HG03025 (cell line): ENCODE measurements at regions not wholly inside any gene's neighbourhood (a gene's known extent, or its start where the extent isn't known, plus 50 kb on each side); places are given as distances from the start of the nearest gene placed in this dataset.

ENCODE experiments used
- ATAC-seq: cut with Tn5 transposase; IDR thresholded peaks from one replicate; pipeline ENCODE4 v1.9.1; 2021; ENCODE audit warnings: mild to moderate bottlenecking, moderate library complexity; ENCODE audit not compliant: unreplicated experiment, low FRiP score

DNA sequence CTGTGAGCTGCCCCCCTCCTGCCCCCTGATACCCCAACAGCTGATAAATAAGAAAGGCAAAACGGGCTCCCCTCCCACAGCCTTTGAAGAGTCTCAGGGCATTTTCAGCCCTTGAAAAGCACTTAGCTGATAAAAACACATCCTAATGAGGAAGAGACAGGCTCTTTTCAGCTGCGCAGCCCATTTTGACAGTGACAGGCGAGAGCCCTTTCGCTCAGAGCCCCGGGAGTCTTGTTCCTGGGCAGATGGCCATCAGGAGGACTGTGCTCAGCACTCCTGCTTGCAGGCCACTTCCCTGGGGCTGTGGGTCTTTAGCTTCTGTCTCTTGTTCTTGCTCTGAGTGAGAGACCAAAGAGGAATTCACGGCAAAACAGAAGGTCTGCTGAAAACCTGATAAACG lies 757.2 kb downstream of the BRD1 start:
- ATAC-seq = no peak

DNA sequence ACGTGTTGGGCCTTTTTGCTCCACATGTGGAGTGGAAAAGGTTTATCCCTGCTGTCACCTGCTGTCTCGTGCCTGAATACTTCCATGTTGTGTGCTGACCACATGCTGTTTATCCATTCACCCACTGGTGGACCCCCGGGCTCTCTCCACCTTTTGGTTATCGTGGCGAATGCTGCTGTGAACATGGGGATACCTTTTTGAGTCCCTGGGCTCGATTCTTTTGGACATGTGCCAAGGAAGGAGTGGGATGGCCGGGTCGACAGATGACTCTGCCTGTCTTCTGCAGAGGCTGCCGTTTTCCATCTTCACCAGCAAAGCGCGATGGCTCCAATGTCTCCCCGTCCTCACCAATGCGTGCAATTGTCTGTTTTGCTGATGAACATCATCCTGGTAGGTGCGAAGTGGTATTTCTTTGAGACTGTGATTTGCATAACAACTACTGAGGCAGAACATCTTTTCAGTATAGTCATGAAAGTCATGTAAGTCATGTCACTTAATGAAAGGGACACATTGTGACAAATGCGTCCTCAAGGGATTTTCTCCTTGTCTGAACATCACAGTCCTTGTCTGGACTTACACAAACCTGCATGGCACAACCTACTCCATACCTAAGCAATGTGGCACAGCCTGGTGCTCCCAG lies 758.7 kb downstream of the BRD1 start:
- ATAC-seq = no peak

DNA sequence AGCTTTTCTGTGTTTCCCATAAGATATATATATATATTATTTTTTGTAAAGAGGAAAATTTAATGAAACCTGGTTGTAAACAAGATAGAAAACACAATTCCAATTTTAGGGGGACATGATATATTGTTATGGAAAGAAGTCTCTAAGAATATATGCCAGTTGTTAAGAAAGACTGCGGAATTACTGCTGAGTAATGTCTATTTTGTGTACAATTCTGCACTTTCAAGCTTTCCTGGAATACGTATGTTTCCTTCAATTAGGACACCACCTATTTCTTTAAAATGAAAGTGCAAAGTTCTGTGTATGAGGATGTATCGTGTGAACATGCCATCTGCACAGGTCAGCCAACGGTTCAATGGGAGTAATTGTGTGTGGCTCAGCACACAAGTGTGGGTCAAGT lies 760.2 kb downstream of the BRD1 start:
- no peak for ATAC-seq

DNA sequence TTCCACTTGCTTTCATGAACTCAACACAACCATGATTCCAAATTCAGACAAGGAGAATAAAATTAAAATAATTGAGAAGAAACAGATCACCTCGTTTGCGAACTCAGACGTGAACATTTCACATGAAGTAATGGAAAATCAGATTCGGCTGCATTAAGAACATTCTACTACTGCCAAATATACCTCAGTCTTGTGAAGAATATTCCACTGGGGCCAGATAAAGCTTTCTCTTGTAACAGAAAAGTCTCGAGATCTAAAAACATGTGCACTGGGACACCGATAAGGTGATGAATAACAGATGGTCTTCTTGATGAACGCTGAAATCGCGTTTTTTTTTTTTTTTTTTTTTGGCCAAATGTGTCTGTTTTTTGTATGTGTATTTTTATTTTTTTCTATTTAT lies 761.1 kb downstream of the BRD1 start:
- ATAC-seq = no peak

DNA sequence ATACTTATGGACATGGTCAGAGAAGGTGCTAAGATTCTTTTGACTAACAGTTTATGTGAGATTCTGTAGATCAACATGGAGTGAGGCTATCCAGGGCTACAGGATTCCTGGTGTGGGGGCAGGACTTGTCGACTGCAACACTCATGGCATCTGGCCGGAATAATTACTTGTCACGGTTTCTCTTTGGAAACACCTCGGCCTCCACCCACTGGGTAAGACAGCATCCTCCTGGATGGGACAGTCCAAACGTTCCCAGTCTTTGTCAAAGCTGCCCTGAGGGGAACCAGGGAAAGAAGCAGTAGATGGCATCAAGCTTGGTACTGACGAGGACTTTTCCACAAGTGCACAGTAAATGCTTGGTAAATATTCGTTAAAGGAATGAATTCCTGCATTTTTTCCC lies 762.8 kb downstream of the BRD1 start:
- no peak for ATAC-seq

DNA sequence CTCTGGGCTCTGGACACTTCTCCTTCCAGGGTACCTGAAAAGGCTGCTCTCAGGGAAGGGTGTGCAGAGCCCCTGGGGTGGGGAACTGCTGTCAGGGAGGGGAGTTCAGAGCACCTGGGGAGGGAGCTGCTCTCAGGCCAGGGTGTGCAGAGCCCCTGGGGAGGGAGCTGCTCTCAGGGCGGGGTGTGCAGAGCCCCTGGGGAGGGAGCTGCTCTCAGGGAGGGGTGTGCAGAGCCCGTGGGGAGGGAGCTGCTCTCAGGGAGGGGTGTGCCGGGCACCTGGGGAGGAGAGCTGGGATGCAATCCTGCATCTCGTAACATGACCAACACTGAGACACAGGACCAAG lies 764.2 kb downstream of the BRD1 start:
- ATAC-seq = no peak

DNA sequence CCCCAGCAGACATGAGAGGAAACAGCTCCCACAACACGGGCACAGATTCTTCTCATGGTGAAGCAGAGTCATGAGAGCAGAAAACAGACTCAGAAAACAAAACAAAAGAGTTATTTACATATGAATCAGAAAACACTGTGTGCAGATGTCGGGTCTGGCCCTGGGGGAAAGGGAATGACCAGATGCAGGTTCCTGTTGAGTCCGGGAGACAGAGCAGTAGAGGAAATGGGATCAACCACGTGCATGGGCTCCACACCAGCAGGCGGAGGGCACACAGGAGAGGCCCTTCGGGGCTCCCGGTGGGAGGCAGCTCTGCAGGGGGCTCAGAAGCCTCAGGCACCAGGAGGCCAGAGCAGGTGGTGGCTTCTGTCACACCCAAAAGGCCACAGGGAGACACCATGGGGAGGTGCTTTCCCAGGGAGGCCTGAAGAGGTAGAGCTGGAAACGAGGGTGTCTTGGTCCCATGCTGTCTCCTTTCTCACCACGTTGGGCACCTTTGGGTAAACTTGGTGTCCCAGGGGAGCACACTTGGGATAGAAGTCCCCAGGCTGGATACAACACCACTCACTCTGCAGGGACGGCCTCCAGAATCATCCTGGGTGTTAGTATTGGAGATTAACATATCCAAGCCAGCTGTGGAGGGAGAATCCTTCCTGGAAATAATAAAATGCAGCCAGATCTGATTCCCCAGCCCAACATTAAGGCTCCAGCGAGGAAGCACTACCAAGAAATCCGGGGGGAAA lies 764.7 kb downstream of the BRD1 start:
- no peak for ATAC-seq

DNA sequence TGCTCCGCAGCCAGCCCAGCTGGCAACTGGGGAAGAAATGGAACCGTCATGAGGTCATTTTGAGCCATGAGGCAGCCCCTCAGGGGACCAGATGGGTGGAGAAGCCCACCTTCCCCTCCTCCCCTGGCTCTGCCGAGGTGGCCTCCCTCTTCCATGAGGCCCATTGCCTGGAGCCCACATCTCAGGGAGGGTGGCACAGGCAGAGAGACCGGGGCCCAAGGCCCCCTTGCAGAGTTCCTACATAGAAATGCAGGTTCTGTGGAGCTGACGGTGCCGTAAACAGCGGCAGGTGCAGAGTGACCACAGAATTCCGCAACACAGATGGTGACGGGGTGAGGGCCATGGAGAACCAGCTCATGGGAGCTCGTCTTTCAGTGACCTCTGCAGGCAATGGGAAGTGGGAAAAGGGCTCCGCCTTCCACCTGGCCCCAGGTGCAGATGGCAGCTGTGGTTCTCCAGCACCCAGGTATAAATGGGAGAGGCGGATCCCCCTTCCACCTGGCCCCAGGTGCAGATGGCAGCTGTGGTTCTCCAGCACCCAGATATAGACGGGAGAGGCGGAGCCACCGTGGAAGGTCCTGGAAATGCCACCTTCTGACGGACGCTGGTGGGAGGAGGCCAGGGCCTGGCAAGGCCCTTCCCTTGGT lies 765.4 kb downstream of the BRD1 start:
- ATAC-seq = no peak

DNA sequence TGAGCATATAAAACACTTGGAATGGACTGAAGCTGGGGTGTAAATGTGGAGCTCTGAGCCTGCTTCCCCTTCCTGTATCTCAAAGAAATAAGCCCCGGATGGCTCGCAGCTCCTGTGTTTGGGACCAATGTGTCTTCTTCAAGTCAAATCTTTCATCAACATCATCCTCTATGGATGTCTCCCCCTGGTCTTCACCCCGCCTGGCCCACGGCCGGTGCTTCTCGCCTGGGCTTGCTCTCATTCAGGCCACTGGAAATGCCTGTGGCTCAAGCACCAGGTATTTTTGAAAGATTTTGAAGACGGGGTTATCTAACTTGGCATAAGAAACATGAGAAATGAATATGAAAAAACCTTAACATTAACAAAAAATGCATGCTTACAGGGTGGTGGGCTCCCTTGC lies 769.8 kb downstream of the BRD1 start:
- ATAC-seq = no peak

DNA sequence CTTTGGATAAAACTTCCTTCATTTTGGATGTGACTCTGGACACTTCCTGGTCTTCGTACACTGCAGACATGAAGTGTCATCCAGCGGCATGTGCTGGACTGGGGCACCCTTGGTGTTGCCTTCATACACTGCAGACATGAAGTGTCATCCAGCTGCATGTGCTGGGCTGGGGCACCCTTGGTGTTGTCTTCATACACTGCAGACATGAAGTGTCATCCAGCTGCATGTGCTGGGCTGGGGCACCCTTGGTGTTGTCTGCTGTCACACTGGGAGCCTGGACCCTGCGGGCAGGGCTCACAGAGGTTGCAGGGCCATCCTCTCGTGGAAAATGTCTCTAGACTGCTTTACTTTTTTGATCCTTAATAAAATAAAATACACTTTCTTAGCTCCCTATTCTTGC lies 771.4 kb downstream of the BRD1 start:
- no peak for ATAC-seq

DNA sequence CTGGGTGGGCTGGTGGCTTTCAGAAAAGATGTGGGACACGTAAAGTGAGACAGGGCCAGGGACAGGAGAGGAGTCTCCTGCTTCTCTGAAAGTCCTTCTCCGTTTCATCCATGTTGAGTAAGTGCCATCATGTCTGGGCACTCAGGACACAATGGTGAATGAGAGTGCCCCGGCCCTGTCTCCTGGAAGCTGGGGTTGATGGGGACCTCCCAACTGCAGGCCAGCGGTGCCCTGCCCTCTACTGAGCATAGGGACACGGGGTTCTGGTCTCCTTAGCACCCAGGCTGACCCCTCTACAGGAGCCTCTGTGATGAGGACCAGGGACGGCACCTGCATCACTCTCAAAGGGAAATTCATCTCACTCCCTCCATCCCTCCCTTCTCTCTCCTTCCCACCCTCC lies 772.3 kb downstream of the BRD1 start:
- no peak for ATAC-seq

DNA sequence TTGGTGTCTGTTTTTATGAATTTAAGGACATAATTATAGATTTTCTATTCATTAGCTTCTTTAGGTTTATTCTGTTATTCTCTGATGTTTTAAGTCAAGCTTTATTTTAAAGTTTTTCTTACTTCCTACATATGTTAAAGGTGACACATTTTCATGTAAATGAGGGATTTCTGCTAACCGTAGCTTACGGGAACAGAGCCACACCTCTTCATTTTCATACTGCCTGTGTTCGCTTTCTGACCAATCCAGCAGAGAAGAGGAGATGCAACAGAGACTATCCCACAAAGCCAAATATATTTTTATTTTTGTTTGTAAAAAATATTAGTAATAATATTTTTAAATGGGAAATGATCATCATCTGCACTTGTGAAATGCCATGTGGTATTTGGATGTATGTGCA lies 774.1 kb downstream of the BRD1 start:
- no peak for ATAC-seq

DNA sequence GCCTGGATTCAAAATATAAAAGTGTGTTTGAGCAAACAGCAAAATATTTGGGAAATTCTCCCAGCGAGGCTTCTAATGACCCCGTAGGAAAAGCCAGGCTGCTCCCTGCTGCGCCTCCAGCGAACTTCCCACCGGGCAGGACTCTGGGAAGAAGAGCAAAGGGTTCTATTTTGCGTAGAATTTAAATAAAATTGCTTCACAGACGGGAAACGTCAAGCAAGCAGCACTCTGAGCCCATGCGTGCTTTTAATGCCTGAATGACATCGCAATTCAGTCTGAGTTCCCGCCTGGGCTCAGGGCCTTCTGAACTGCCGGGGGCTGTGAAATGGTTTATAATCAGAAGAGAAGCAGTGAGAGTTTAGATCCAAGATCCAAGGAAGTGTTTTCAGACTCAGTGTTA lies 775.1 kb downstream of the BRD1 start:
- ATAC-seq = no peak

DNA sequence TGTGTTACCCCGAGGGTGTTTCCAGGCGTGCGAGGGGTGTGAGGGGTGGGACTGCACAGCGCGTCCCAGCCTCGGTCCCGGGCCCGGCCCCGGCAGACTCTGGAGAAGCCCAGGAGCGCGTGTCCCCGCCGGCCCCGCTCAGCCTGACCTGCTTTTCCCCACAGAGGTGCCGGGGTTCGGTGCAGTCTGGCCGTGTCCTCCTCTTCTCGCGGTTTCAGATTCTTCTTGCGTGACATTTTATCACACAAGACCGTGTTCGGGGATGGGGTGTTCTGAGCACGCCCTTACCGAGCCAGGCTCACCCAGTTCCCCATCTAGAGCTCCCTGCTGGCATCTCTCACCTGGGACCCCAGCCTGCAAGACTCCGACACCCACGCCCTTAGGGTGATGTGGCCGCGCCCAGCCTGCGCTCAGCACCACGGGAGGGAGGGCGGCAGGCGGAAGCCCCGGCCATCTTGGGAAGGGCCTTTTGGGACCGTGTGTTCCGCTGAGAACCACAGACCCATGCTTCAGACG lies 775.6 kb downstream of the BRD1 start:
- ATAC-seq = no peak

DNA sequence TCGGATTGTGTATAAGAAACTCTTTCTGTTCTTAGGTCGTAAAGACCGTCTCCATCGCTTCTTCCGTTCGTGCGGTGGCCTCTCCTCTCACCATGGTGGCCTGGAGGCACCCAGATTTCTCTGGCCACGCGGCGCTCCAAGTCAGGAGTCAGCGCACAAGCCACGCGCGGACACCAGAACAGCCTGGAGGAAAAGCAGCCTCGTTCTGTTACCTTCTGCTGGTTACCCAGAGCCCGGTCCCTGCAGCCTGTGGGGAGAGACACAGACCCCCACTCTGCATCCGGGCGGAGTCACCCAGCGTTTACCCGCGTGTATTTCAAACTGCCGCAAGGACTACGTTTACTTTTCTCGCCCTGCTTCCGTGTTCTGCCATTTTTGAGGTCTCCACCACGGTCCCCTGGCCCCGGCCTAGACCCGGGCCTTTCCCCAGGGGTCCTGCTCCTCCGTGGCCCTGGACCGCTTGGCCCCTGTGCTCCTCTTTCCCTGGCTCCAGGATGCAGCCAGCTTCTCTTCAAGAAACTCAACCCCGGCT lies 776.1 kb downstream of the BRD1 start:
- ATAC-seq = no peak

DNA sequence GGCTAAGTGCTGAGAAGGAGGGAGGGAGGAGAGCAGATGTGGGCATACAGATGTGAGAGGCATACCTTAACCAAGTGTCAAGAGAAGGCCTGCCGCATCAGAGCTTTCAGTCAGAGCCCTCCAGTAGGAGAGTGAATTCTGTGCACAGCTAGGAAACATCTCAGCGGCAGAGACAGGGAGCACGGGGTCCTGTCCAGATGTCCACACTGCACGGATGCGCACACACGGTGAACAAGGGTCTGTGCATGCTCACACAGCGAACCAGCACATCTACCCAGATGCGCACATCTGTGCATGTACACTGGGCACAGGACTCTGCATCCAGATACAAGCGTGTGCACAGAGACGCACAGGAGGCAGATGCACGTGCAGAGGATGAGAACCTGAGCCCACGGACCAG lies 778.0 kb downstream of the BRD1 start:
- no peak for ATAC-seq

DNA sequence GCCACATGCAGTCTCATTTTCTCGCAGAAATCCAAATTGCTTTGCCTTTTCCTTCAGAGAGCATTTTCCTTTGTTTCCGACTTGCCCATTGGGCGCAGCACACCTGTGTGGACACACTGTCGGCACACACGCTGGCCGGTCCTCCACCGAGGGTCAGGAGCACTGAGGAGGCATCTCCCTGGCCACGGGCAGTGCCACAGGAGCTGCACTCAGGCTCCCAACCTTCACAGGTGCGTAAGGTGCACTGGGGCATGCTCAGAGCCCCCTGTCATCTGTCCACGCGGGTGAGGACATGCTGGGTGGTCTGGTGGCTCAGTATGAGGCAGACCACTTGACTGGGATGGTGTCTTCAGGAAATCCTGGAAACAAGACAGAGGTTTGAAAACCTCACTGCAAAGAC lies 779.1 kb downstream of the BRD1 start:
- ATAC-seq = no peak

DNA sequence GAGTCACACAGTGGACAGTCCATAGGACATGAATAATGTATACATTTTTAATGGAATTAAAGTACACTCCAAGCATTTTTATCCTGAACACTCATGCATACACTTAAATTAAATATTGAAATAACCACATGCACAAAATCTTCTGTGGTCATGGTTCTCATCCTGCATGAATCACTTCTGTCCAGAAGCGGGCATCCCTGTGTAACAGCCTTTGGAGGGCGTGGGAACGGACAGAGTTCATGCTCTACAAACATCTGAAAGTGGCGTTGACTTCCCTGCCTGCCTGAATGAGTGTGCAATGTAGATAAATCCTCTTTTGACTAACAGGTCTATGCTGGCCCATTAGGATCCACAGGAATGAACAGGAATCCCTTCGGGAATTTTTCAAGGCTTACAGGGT lies 780.2 kb downstream of the BRD1 start:
- no peak for ATAC-seq

DNA sequence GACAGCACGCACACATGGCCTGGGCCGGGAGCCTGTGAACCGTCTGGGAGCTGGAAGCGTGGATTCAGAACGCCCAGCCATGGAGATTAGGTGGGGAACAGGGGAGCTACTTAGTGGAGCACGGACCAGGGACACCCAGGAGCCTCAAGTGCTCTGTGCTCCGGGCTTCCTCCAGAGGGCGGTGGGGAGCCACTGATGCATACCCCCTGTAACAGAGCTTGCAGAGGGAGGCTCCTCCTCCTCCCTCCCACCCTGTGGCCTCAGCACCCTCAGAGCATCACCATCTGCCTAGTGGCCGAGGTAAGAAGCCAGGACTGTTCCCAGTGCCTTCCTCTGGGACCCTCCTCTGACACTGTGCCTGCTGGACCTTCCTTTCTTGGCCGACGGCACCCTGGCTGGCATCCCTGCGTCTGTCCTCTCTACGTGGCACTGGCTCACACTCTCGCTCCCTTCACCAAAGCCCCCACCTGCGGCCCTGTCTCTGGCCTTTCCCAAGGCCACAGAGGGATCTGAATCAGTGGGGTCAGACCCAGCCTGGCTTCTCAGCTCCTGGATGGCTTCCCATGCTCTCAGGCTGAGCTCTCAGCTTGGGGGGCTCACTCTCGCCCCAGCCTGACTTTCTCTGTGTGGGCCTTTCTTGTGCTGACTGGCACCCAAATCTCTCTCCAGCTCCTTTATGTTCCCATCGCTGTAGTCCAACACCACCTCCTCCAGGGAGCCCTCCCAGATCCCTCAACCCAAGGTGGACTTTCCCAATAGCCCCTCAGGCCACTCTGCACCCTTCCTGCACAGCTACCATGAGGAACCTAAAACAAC lies 780.9 kb downstream of the BRD1 start:
- ATAC-seq = no peak

DNA sequence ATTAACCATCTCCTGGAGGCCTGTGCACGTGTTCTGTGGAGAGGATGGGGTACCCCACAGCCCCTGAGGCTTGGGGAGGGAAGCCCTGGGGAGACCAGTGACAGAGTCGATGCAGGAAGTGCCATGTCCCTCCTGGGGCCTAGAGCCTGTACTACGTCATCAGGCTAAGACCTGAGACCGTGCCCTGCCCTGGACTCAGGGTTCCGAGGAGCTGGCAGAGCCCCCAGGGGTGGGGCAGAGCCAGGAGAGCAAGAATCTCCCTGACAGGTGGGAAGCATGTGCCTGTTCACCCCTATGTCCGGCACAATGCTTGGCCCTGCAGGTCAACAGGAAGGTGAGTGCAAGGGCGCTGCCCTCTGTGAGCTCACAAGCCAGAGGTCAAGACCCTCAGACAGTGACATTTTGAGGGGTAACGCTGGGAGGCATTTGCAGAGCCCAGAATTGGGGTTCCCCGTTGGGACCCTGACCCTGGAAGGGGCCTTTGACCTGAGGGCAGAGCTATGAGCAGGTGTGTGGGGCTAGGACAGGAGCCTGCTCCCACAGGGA lies 781.6 kb downstream of the BRD1 start:
- no peak for ATAC-seq

DNA sequence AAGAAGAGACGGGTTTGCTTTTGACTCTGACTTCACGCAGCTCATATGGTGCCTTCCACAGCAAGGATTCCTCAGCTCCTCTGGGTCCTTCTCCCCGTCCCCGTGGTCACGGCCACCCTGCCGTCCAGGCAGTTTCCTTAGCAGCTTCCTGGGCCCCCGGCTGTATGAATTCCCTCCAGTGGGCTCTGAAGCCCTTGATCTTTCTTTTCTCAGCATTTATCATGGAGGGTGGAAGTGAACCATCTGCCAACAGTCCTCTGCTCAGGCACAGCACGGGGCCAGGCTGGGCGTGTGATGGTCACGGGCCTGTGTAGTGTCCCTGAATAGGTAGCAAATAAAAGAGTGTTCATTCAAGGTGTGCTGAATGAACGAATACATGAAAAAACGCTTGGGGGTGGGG lies 782.4 kb downstream of the BRD1 start:
- no peak for ATAC-seq
